ENCODE measurements at regions not wholly inside any gene's neighbourhood (a gene's known extent, or its start where the extent isn't known, plus 50 kb on each side); places are given as distances from the start of the nearest gene placed in this dataset.

- DNase-seq: no peak
- no peaks in the 10 kb centered on the region for H3K27me3 Mint-ChIP-seq (ENCODE audit: low read depth in 3 of 3)
- no peak overlapping the region for H3K4me3 Mint-ChIP-seq
- no peaks in the 10 kb centered on the region for H3K36me3 Mint-ChIP-seq
- no peaks in the 10 kb centered on the region for H3K4me1 Mint-ChIP-seq
- H3K27ac Mint-ChIP-seq: no peak overlapping the region
- peaks cover 4 to 28% (median 12%) of the 10 kb centered on the region in 6 donors for H3K9me3 Mint-ChIP-seq
Observed at GRCh38 chr2:228845162-228845925, 425.7 kb downstream of the PID1 start.

GRCh38 chr2:228841877-228842276 is 429.2 kb downstream of the PID1 start:
- peaks cover 3 to 32% (median 9%) of the 10 kb centered on the region in 6 donors for H3K9me3 Mint-ChIP-seq
- H3K27ac Mint-ChIP-seq: no peak overlapping the region
- no peak overlapping the region for H3K4me3 Mint-ChIP-seq
- DNase-seq: no peak
- H3K4me1 Mint-ChIP-seq: no peaks in the 10 kb centered on the region
- no peaks in the 10 kb centered on the region for H3K27me3 Mint-ChIP-seq (ENCODE audit: low read depth in 3 of 3)
- no peaks in the 10 kb centered on the region for H3K36me3 Mint-ChIP-seq

- no peaks in the 10 kb centered on the region for H3K36me3 Mint-ChIP-seq
- DNase-seq: no peak
- H3K9me3 Mint-ChIP-seq: peaks cover 3 to 32% (median 8%) of the 10 kb centered on the region in 6 donors
- no peaks in the 10 kb centered on the region for H3K27me3 Mint-ChIP-seq (ENCODE audit: low read depth in 3 of 3)
- no peak overlapping the region for H3K27ac Mint-ChIP-seq
- H3K4me3 Mint-ChIP-seq: no peak overlapping the region
- H3K4me1 Mint-ChIP-seq: no peaks in the 10 kb centered on the region
Observed at GRCh38 chr2:228841475-228841874, 429.6 kb downstream of the PID1 start.

- Mint-ChIP-seq H3K36me3 (no peaks in the 10 kb centered on the region), H3K4me3 (no peak overlapping the region), H3K27me3 (ENCODE audit: low read depth in 3 of 3) (no peaks in the 10 kb centered on the region), H3K4me1 (no peaks in the 10 kb centered on the region), H3K9me3 (peaks cover 5 to 38% (median 11%) of the 10 kb centered on the region in 6 donors), H3K27ac (no peak overlapping the region)
- DNase-seq: no peak
Observed at GRCh38 chr2:228840743-228841114, 430.4 kb downstream of the PID1 start.

- Mint-ChIP-seq H3K4me1 (no peaks in the 10 kb centered on the region), H3K27me3 (ENCODE audit: low read depth in 3 of 3) (no peaks in the 10 kb centered on the region), H3K4me3 (no peak overlapping the region), H3K36me3 (no peaks in the 10 kb centered on the region), H3K9me3 (peaks cover 5 to 40% (median 13%) of the 10 kb centered on the region in 6 donors), H3K27ac (no peak overlapping the region)
- DNase-seq: no peak
Observed at GRCh38 chr2:228840113-228840742, 430.9 kb downstream of the PID1 start.

GRCh38 chr2:228839421-228839876 is 431.6 kb downstream of the PID1 start:
- no peaks in the 10 kb centered on the region for H3K36me3 Mint-ChIP-seq
- DNase-seq: no peak
- H3K27ac Mint-ChIP-seq: no peak overlapping the region
- no peaks in the 10 kb centered on the region for H3K4me1 Mint-ChIP-seq
- H3K9me3 Mint-ChIP-seq: peaks cover 5 to 48% (median 17%) of the 10 kb centered on the region in 6 donors
- no peaks in the 10 kb centered on the region for H3K27me3 Mint-ChIP-seq (ENCODE audit: low read depth in 3 of 3)
- H3K4me3 Mint-ChIP-seq: no peak overlapping the region

- Mint-ChIP-seq H3K4me1 (no peaks in the 10 kb centered on the region), H3K36me3 (no peaks in the 10 kb centered on the region), H3K4me3 (no peak overlapping the region), H3K27me3 (ENCODE audit: low read depth in 3 of 3) (no peaks in the 10 kb centered on the region), H3K9me3 (peaks cover 5 to 53% (median 16%) of the 10 kb centered on the region in 6 donors), H3K27ac (no peak overlapping the region)
- no peak for DNase-seq
Observed at GRCh38 chr2:228838819-228839218, 432.3 kb downstream of the PID1 start.

- Mint-ChIP-seq H3K9me3 (peaks cover 12 to 45% (median 26%) of the 10 kb centered on the region in 6 donors), H3K27me3 (ENCODE audit: low read depth in 3 of 3) (peaks cover 0 to 2% (median 0%) of the 10 kb centered on the region in 3 donors), H3K4me1 (no peaks in the 10 kb centered on the region), H3K27ac (no peak overlapping the region), H3K36me3 (no peaks in the 10 kb centered on the region), H3K4me3 (no peak overlapping the region)
- no peak for DNase-seq
Observed at GRCh38 chr2:228828397-228828796, 442.7 kb downstream of the PID1 start.

GRCh38 chr2:228827056-228827700 is 443.9 kb downstream of the PID1 start:
- Mint-ChIP-seq H3K27me3 (ENCODE audit: low read depth in 3 of 3) (peaks cover 0 to 2% (median 0%) of the 10 kb centered on the region in 3 donors), H3K27ac (no peak overlapping the region), H3K4me3 (no peak overlapping the region), H3K9me3 (peaks cover 15 to 47% (median 29%) of the 10 kb centered on the region in 6 donors), H3K36me3 (no peaks in the 10 kb centered on the region), H3K4me1 (no peaks in the 10 kb centered on the region)
- DNase-seq: no peak

- Mint-ChIP-seq H3K9me3 (peaks cover 12 to 40% (median 23%) of the 10 kb centered on the region in 6 donors), H3K4me3 (no peak overlapping the region), H3K27ac (no peak overlapping the region), H3K27me3 (ENCODE audit: low read depth in 3 of 3) (no peaks in the 10 kb centered on the region), H3K4me1 (no peaks in the 10 kb centered on the region), H3K36me3 (no peaks in the 10 kb centered on the region)
- DNase-seq: no peak
Observed at GRCh38 chr2:228819701-228820100, 451.4 kb downstream of the PID1 start.

GRCh38 chr2:228802181-228803071 is 468.7 kb downstream of the PID1 start:
- Mint-ChIP-seq H3K27me3 (ENCODE audit: low read depth in 3 of 3) (peaks cover 0 to 2% (median 0%) of the 10 kb centered on the region in 3 donors), H3K36me3 (no peaks in the 10 kb centered on the region), H3K27ac (no peak overlapping the region), H3K4me1 (no peaks in the 10 kb centered on the region), H3K4me3 (no peak overlapping the region), H3K9me3 (peaks cover 9 to 62% (median 23%) of the 10 kb centered on the region in 6 donors)
- no peak for DNase-seq

GRCh38 chr2:228801451-228801850 is 469.6 kb downstream of the PID1 start:
- peaks cover 0 to 2% (median 0%) of the 10 kb centered on the region in 3 donors for H3K27me3 Mint-ChIP-seq (ENCODE audit: low read depth in 3 of 3)
- H3K4me3 Mint-ChIP-seq: no peak overlapping the region
- no peaks in the 10 kb centered on the region for H3K36me3 Mint-ChIP-seq
- H3K27ac Mint-ChIP-seq: no peak overlapping the region
- no peak for DNase-seq
- H3K4me1 Mint-ChIP-seq: no peaks in the 10 kb centered on the region
- peaks cover 9 to 61% (median 24%) of the 10 kb centered on the region in 6 donors for H3K9me3 Mint-ChIP-seq

GRCh38 chr2:228799208-228799588 is 471.9 kb downstream of the PID1 start:
- DNase-seq: no peak
- H3K27ac Mint-ChIP-seq: no peak overlapping the region
- H3K4me1 Mint-ChIP-seq: no peaks in the 10 kb centered on the region
- no peak overlapping the region for H3K4me3 Mint-ChIP-seq
- peaks cover 0 to 5% (median 0%) of the 10 kb centered on the region in 3 donors for H3K27me3 Mint-ChIP-seq (ENCODE audit: low read depth in 3 of 3)
- H3K36me3 Mint-ChIP-seq: no peaks in the 10 kb centered on the region
- H3K9me3 Mint-ChIP-seq: peaks cover 12 to 58% (median 19%) of the 10 kb centered on the region in 6 donors
